Ishikawa (cell line): ENCODE measurements at regions not wholly inside any gene's neighbourhood (a gene's known extent, or its start where the extent isn't known, plus 50 kb on each side); places are given as distances from the start of the nearest gene placed in this dataset.

Experiments used
- CEBPB ChIP-seq: IDR thresholded peaks from 2 replicates; pipeline ENCODE4 v1.6.1; 2012
- EGR1 ChIP-seq: IDR thresholded peaks from 2 replicates; pipeline ENCODE4 v1.6.1; 2012
- EP300 ChIP-seq: IDR thresholded peaks from 2 replicates; pipeline ENCODE4 v1.6.1; 2012; ENCODE audit warnings: borderline replicate concordance
- FOXM1 ChIP-seq: IDR thresholded peaks from 2 replicates; pipeline ENCODE4 v1.6.1; 2012; ENCODE audit warnings: low read depth, borderline replicate concordance
- MAX ChIP-seq: IDR thresholded peaks from 2 replicates; pipeline ENCODE4 v1.6.1; 2012
- RAD21 ChIP-seq: IDR thresholded peaks from 2 replicates; pipeline ENCODE4 v1.6.1; 2012; ENCODE audit warnings: low read depth
- TAF1 ChIP-seq: IDR thresholded peaks from 2 replicates; pipeline ENCODE4 v1.6.1; 2012; ENCODE audit warnings: low read depth, mild to moderate bottlenecking
- YY1 ChIP-seq: IDR thresholded peaks from 2 replicates; pipeline ENCODE4 v1.6.1; 2012; ENCODE audit warnings: low read depth
- ZBTB7A ChIP-seq: IDR thresholded peaks from 2 replicates; pipeline ENCODE4 v1.6.1; 2012; ENCODE audit warnings: low read depth

- TF ChIP-seq TAF1 = no peak
- no peak for TF ChIP-seq CEBPB
- TF ChIP-seq ZBTB7A = no peak
- TF ChIP-seq EGR1 = no peak
- TF ChIP-seq YY1 = no peak
- TF ChIP-seq EP300 = no peak
- no peak for TF ChIP-seq RAD21
- TF ChIP-seq FOXM1 = no peak
- TF ChIP-seq MAX = no peak
Measured at GRCh38 chr2:58796239-58796910, 555.2 kb upstream of the FANCL start.
